ENCODE measurements at regions not wholly inside any gene's neighbourhood (a gene's known extent, or its start where the extent isn't known, plus 50 kb on each side); places are given as distances from the start of the nearest gene placed in this dataset.
"Not testable (repeated sequence)": the region's sequence is repeated elsewhere in the genome, so short reads cannot be mapped to it uniquely, and the experiment has no call there.

DNA sequence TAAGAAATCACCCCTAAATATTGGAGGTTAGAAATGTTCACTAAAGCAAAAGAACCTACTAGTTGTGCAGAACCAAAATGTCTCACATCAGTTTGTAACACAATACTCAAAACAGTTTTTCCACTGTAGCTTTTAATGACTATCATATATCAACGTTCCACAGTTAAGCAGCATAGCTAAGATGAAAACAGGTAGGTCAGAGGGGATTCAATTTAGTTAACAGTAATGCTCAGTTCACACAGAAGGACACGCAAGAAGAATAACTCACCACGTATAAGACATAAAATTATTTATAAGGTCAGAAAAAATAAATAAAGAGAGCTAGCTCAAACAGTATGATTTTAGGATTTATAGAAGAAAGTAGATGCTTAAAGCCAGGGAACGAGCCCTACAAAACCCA lies 118.9 kb upstream of the CCDC150 start:
- Histone ChIP-seq H2BK5ac (ENCODE audit: insufficient read length, low read length) (no peak overlapping the region), H4K8ac (replicated peaks; ENCODE audit: insufficient read length, low read depth, low read length) (no peak overlapping the region), H2BK12ac (ENCODE audit: insufficient read length, low read depth, low read length) (no peak overlapping the region), H2BK20ac (ENCODE audit: low read depth, low read length, poor library complexity, severe bottlenecking) (no peak overlapping the region), H3K18ac (ENCODE audit: insufficient read length, low read depth, low read length) (no peak overlapping the region), H3K27me3 (ENCODE audit: insufficient read depth, low read length) (no peaks in the 10 kb centered on the region), H3K79me2 (ENCODE audit: insufficient read depth, low read length) (no peaks in the 10 kb centered on the region), H3K14ac (ENCODE audit: insufficient read depth, low read length) (no peak overlapping the region), H2AK5ac (ENCODE audit: insufficient read length, low read length) (no peak overlapping the region), H2BK15ac (ENCODE audit: low read depth, low read length) (no peak overlapping the region), H4K5ac (ENCODE audit: insufficient read length, low read depth, low read length) (no peak overlapping the region), H3K23me2 (ENCODE audit: insufficient read length, low read depth, low read length, poor library complexity, severe bottlenecking) (no peaks in the 10 kb centered on the region), H3K27ac (ENCODE audit: insufficient read length, low read depth, low read length) (no peak overlapping the region), H3K79me1 (ENCODE audit: insufficient read depth, low read depth, low read length, poor library complexity, severe bottlenecking) (no peaks in the 10 kb centered on the region), H3K9me3 (ENCODE audit: control insufficient read depth, low read depth, low read length) (no peaks in the 10 kb centered on the region), H3K4ac (ENCODE audit: low read depth, low read length) (no peak overlapping the region), H4K20me1 (ENCODE audit: control insufficient read depth, insufficient read depth, insufficient read length) (no peaks in the 10 kb centered on the region), H3K4me2 (ENCODE audit: insufficient read depth, insufficient read length, low read length) (no peak overlapping the region), H4K91ac (ENCODE audit: insufficient read length, low read depth, low read length) (no peak overlapping the region), H3K9ac (ENCODE audit: extremely low read depth, insufficient read length, low read length) (no peak overlapping the region), H2AFZ (ENCODE audit: low read length) (no peak overlapping the region), H3K56ac (ENCODE audit: insufficient read length, low read depth, low read length) (no peak overlapping the region), H3K23ac (ENCODE audit: insufficient read length, low read depth, low read length) (no peak overlapping the region), H3K4me1 (ENCODE audit: insufficient read depth, low read length) (no peaks in the 10 kb centered on the region), H3T11ph (ENCODE audit: low read length) (no peak overlapping the region), H2BK120ac (ENCODE audit: low read depth, low read length, poor library complexity, severe bottlenecking) (no peak overlapping the region)
- H3K4me1 Mint-ChIP-seq = peaks cover 5 to 8% of the 10 kb centered on the region in 2 experiments
- no CpG with 5 or more reads among the region's 4 CpGs for WGBS (ENCODE audit: extremely low coverage, insufficient read length, low lambda C conversion rate)
- DNase-seq = no peak
- TF ChIP-seq, protein P1, sequence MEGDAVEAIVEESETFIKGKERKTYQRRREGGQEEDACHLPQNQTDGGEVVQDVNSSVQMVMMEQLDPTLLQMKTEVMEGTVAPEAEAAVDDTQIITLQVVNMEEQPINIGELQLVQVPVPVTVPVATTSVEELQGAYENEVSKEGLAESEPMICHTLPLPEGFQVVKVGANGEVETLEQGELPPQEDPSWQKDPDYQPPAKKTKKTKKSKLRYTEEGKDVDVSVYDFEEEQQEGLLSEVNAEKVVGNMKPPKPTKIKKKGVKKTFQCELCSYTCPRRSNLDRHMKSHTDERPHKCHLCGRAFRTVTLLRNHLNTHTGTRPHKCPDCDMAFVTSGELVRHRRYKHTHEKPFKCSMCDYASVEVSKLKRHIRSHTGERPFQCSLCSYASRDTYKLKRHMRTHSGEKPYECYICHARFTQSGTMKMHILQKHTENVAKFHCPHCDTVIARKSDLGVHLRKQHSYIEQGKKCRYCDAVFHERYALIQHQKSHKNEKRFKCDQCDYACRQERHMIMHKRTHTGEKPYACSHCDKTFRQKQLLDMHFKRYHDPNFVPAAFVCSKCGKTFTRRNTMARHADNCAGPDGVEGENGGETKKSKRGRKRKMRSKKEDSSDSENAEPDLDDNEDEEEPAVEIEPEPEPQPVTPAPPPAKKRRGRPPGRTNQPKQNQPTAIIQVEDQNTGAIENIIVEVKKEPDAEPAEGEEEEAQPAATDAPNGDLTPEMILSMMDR (conservative IDR thresholded peaks at IDR 0.05) = no peak
- no peaks in the 10 kb centered on the region; the same call in 1 of the 2 replicates for H3K27me3 Mint-ChIP-seq (ENCODE audit: low read depth)
- no peak overlapping the region for H3K27ac Mint-ChIP-seq
- no peak overlapping the region for H3K4me3 Mint-ChIP-seq
- H3K9me3 Mint-ChIP-seq = no peaks in the 10 kb centered on the region
- H3K36me3 Mint-ChIP-seq (ENCODE audit: insufficient read depth in 1 of 3, low read depth in 3 of 3) = no peaks in the 10 kb centered on the region

DNA sequence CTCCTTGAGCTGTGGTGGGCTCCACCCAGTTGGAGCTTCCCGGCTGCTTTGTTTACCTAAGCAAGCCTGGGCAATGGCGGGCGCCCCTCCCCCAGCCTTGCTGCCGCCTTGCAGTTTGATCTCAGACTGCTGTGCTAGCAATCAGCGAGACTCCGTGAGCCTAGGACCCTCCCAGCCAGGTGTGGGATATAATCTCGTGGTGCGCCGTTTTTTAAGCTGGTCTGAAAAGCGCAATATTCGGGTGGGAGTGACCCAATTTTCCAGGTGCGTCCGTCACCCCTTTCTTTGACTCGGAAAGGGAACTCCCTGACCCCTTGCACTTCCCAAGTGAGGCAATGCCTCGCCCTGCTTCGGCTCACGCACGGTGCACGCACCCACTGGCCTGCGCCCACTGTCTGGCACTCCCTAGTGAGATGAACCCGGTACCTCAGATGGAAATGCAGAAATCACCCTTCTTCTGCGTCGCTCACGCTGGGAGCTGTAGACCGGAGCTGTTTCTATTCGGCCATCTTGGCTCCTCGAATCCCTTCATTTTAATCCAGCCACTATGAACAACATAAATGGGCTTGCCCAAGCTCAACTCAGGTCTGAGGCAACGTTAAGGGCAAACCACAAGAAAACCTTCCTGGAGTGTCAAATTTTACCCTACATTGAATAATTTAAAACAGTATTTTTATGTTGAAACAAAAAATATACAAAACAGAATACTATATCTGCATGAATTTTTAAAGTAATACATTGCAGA lies 112.4 kb upstream of the CCDC150 start:
- no CpG with 5 or more reads among the region's 28 CpGs for WGBS (ENCODE audit: extremely low coverage, insufficient read length, low lambda C conversion rate)
- H3K4me2 ChIP-seq (ENCODE audit: insufficient read depth, insufficient read length, low read length); H3K27ac ChIP-seq (ENCODE audit: insufficient read length, low read depth, low read length); H3K56ac ChIP-seq (ENCODE audit: insufficient read length, low read depth, low read length); H2BK15ac ChIP-seq (ENCODE audit: low read depth, low read length); H4K8ac ChIP-seq (replicated peaks; ENCODE audit: insufficient read length, low read depth, low read length); H3K9me3 ChIP-seq (ENCODE audit: control insufficient read depth, low read depth, low read length); H2AK5ac ChIP-seq (ENCODE audit: insufficient read length, low read length); H3K4me1 ChIP-seq (ENCODE audit: insufficient read depth, low read length); H4K5ac ChIP-seq (ENCODE audit: insufficient read length, low read depth, low read length); DNase-seq; H3K4ac ChIP-seq (ENCODE audit: low read depth, low read length); H2BK5ac ChIP-seq (ENCODE audit: insufficient read length, low read length); H3K27me3 ChIP-seq (ENCODE audit: insufficient read depth, low read length); H3K79me2 ChIP-seq (ENCODE audit: insufficient read depth, low read length); H2BK12ac ChIP-seq (ENCODE audit: insufficient read length, low read depth, low read length); H3T11ph ChIP-seq (ENCODE audit: low read length); H3K23ac ChIP-seq (ENCODE audit: insufficient read length, low read depth, low read length); H3K27me3 Mint-ChIP-seq (ENCODE audit: low read depth); H3K36me3 Mint-ChIP-seq (ENCODE audit: insufficient read depth in 1 of 3, low read depth in 3 of 3); H2BK20ac ChIP-seq (ENCODE audit: low read depth, low read length, poor library complexity, severe bottlenecking); H3K4me1 Mint-ChIP-seq; H3K9me3 Mint-ChIP-seq; H3K18ac ChIP-seq (ENCODE audit: insufficient read length, low read depth, low read length); H3K23me2 ChIP-seq (ENCODE audit: insufficient read length, low read depth, low read length, poor library complexity, severe bottlenecking); H4K91ac ChIP-seq (ENCODE audit: insufficient read length, low read depth, low read length); H2AFZ ChIP-seq (ENCODE audit: low read length); H2BK120ac ChIP-seq (ENCODE audit: low read depth, low read length, poor library complexity, severe bottlenecking); H4K20me1 ChIP-seq (ENCODE audit: control insufficient read depth, insufficient read depth, insufficient read length); H3K79me1 ChIP-seq (ENCODE audit: insufficient read depth, low read depth, low read length, poor library complexity, severe bottlenecking); H3K14ac ChIP-seq (ENCODE audit: insufficient read depth, low read length): not testable (repeated sequence)
- H3K27ac Mint-ChIP-seq = peak overlapping the region; percentile 84 to 98 (median 87); a peak in 6 of 7 replicates
- H3K9ac ChIP-seq (ENCODE audit: extremely low read depth, insufficient read length, low read length) = peak overlapping the region; percentile 20
- H3K4me3 Mint-ChIP-seq = peak overlapping the region; percentile 55 to 64; a peak in 4 of 5 replicates

All from H9 (cell line).